ENCODE measurements at regions not wholly inside any gene's neighbourhood (a gene's known extent, or its start where the extent isn't known, plus 50 kb on each side); places are given as distances from the start of the nearest gene placed in this dataset.

DNA sequence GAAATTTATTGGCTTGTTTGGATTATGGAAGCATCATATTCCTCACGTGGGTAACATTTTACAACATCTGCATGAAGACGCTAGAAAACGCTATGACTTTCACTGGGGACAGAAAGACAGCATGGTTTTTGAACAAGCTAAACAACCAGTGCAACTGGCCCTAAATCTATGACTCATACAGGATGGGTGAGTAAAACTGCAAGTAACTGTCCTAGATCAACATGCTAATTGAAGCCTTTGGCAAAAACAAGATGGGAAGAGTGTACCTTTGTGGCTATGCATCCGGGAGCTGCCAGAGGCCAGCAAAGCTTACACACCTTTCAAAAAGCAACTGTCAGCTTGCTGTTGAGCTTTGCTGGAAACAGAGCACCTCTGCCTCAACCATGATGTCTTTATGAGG, 1096.0 kb upstream of the DDX18 start:
- no peak overlapping the region for H3K4me3 ChIP-seq
- intact Hi-C loops (cut with DNase I), result no loop called here
- no peak for ATAC-seq
- peaks cover 0 to 4% (median 0%) of the 10 kb centered on the region in 11 donors for H3K9me3 ChIP-seq
- TF ChIP-seq, protein P1, sequence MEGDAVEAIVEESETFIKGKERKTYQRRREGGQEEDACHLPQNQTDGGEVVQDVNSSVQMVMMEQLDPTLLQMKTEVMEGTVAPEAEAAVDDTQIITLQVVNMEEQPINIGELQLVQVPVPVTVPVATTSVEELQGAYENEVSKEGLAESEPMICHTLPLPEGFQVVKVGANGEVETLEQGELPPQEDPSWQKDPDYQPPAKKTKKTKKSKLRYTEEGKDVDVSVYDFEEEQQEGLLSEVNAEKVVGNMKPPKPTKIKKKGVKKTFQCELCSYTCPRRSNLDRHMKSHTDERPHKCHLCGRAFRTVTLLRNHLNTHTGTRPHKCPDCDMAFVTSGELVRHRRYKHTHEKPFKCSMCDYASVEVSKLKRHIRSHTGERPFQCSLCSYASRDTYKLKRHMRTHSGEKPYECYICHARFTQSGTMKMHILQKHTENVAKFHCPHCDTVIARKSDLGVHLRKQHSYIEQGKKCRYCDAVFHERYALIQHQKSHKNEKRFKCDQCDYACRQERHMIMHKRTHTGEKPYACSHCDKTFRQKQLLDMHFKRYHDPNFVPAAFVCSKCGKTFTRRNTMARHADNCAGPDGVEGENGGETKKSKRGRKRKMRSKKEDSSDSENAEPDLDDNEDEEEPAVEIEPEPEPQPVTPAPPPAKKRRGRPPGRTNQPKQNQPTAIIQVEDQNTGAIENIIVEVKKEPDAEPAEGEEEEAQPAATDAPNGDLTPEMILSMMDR (IDR thresholded peaks at IDR 0.05), result no peak
- H3K4me1 ChIP-seq, result no peaks in the 10 kb centered on the region
- H3K27ac ChIP-seq, result no peak overlapping the region
- DNase-seq, result no peak
- H3K36me3 ChIP-seq, result no peaks in the 10 kb centered on the region
- 80 to 81% methylated on average over 4 of the region's 4 CpGs for WGBS, 2 donors
- no peaks in the 10 kb centered on the region for H3K27me3 ChIP-seq

DNA sequence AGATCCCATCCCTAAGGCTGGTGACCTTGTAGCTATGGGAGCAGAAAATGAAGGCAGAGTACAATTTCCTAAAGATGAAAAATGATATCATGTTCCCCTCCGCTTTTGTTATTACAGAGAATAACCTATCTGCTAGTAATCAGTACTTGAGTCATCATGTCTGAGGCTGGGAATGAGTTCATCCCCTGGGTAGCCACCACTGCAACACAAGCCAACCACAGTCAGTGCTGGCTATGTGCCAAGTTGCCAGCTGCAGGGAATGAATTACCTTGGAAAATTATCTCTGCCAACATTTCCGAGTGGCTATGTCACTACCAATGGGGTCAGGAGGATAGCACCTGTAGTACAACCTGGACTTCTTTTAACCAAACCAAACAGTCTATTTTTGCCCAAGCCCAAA, 1094.7 kb upstream of the DDX18 start:
- no peak for ATAC-seq
- Histone ChIP-seq H3K4me3 (no peak overlapping the region), H3K27ac (no peak overlapping the region), H3K27me3 (no peaks in the 10 kb centered on the region), H3K4me1 (no peaks in the 10 kb centered on the region), H3K9me3 (peaks cover 0 to 4% (median 0%) of the 10 kb centered on the region in 11 donors), H3K36me3 (no peaks in the 10 kb centered on the region)
- TF ChIP-seq, protein P1 (IDR thresholded peaks at IDR 0.05), result no peak
- WGBS, 2 donors, result 61 to 72% methylated on average over 2 of the region's 2 CpGs
- DNase-seq, result no peak
- intact Hi-C loops (cut with DNase I), result no loop called here

DNA sequence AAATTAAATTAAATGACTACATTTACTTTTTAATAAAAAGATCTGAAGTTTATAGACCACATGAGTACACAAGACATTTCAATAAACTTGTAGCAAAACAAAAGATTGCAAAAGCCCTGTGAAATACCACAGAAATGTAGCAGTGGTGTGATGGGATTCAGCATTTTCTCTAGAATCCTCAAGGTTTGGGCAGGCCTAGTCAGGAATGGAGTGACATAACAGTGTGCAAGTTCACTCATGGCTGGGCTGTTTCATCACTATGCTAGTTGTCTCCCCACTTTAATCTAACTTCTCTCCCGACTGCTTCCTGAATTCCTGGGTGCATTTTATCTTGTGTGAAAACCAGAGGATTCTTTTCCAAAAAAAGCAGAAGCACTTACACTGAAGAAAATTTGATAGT, 1089.9 kb upstream of the DDX18 start:
- Histone ChIP-seq H3K27ac (no peak overlapping the region), H3K9me3 (peaks cover 0 to 4% (median 0%) of the 10 kb centered on the region in 11 donors), H3K27me3 (no peaks in the 10 kb centered on the region), H3K4me1 (no peaks in the 10 kb centered on the region), H3K36me3 (no peaks in the 10 kb centered on the region), H3K4me3 (no peak overlapping the region)
- DNase-seq, result no peak
- intact Hi-C loops (cut with DNase I), result no loop called here
- no peak for ATAC-seq
- TF ChIP-seq, protein P1 (IDR thresholded peaks at IDR 0.05), result no peak
- WGBS, 2 donors, result 28 to 32% methylated on average over 1 of the region's 1 CpG

DNA sequence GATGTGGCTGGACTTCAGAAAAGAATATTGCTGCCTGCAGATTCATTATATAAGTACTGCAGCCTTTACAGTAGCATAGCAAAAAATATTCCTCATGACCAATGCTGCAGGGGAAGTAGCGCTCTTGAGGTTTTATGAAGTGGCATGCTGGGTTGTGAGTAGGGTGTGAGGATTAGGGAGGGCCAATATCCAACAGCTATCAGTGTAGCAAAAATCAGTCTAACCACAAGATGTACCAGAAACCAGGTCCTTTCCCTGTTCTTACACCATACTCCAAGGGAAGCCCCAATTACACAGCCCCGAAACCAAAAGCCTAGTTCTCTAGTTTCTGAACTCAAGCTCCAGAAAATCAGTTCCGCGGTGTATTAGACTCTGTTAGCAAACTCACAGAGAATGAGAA, 1082.2 kb upstream of the DDX18 start:
- Histone ChIP-seq H3K4me1 (no peaks in the 10 kb centered on the region), H3K4me3 (no peak overlapping the region), H3K27me3 (no peaks in the 10 kb centered on the region), H3K27ac (no peak overlapping the region), H3K36me3 (no peaks in the 10 kb centered on the region), H3K9me3 (no peaks in the 10 kb centered on the region)
- intact Hi-C loops (cut with DNase I), result no loop called here
- ATAC-seq (no peak), DNase-seq (no peak)
- TF ChIP-seq, protein P1 (IDR thresholded peaks at IDR 0.05), result no peak
- 94 to 95% methylated on average over 4 of the region's 4 CpGs for WGBS, 2 donors

DNA sequence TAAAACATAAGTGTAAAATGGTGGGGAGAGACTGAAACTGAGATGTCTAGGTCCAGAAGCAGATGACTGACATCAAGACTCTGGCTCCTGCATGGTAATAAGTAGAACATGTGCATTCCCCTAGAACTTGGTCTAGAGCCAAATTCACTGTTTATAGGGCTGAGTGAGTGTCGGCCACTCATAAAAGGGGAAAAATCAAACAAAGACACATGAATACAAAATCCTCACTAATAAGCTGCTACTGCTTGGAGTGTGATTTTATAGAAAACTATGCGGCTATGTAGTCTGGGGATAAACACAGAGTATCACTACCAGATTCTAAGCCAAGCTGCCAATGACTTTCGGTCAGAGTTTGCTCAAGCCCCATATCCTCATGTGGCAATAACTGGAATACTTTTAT, 1080.8 kb upstream of the DDX18 start:
- Histone ChIP-seq H3K27ac (no peak overlapping the region), H3K27me3 (no peaks in the 10 kb centered on the region), H3K4me1 (no peaks in the 10 kb centered on the region), H3K4me3 (no peak overlapping the region), H3K9me3 (no peaks in the 10 kb centered on the region), H3K36me3 (no peaks in the 10 kb centered on the region)
- 81 to 85% methylated on average over 3 of the region's 3 CpGs for WGBS, 2 donors
- ATAC-seq, result no peak
- intact Hi-C loops (cut with DNase I), result no loop called here
- no peak for DNase-seq
- TF ChIP-seq, protein P1 (IDR thresholded peaks at IDR 0.05), result no peak

All from heart right ventricle (tissue), 16 donors.